HepG2 (cell line): ENCODE measurements at regions not wholly inside any gene's neighbourhood (a gene's known extent, or its start where the extent isn't known, plus 50 kb on each side); places are given as distances from the start of the nearest gene placed in this dataset.

Source experiments
- CBX5 ChIP-seq: sonication (generic); formaldehyde crosslinking; IDR thresholded peaks from 2 replicates; pipeline ENCODE4 v1.4.0; 2020; ENCODE audit warnings: missing genetic modification reagents, borderline replicate concordance
- CENPT ChIP-seq: sonication (generic); formaldehyde crosslinking; IDR thresholded peaks from 2 replicates; pipeline ENCODE4 v1.8.0; 2022; ENCODE audit warnings: low read depth, mild to moderate bottlenecking, moderate library complexity, missing genetic modification reagents
- EP300 ChIP-seq, 3 experiments: sonication (generic) in 1 of 3; formaldehyde crosslinking in 1 of 3; IDR thresholded peaks; 2 replicates each; pipeline versions ENCODE4 v1.5.1 to v1.6.1; 2011 to 2020; ENCODE audit warnings: low read depth in 2 of 3, low read length in 2 of 3, borderline replicate concordance in 1 of 3, improper control_type of control experiment in 1 of 3, mild to moderate bottlenecking in 1 of 3, missing genetic modification reagents in 1 of 3, moderate library complexity in 1 of 3
- KAT7 ChIP-seq: IDR thresholded peaks from 2 replicates; pipeline ENCODE4 v1.6.1; 2018; ENCODE audit warnings: borderline replicate concordance, missing compliant biosample characterization
- KDM4B ChIP-seq: sonication (generic); formaldehyde crosslinking; IDR thresholded peaks from 2 replicates; pipeline ENCODE4 v1.4.0; 2020; ENCODE audit warnings: missing genetic modification reagents
- NR2F6 ChIP-seq, 2 experiments: IDR thresholded peaks; 2 replicates each; pipeline ENCODE4 v1.6.1; 2016; ENCODE audit warnings: antibody characterized with exemption in 1 of 2, mild to moderate bottlenecking in 1 of 2
- PCBP1 ChIP-seq: fragments of 200-400 bp; formaldehyde crosslinking; IDR thresholded peaks from 2 replicates; pipeline ENCODE4 v1.6.1; 2017; ENCODE audit warnings: mild to moderate bottlenecking, low read depth, low read length, borderline replicate concordance
- SMAD9 ChIP-seq: sonication (generic); formaldehyde crosslinking; IDR thresholded peaks from 2 replicates; pipeline ENCODE4 v1.5.1; 2020; ENCODE audit warnings: mild to moderate bottlenecking, missing genetic modification reagents
- THAP11 ChIP-seq: IDR thresholded peaks from 2 replicates; pipeline ENCODE4 v1.6.1; 2016; ENCODE audit warnings: missing biosample characterization, missing genetic modification reagents
- THAP8 ChIP-seq: sonication (generic); formaldehyde crosslinking; IDR thresholded peaks from 2 replicates; pipeline ENCODE4 v1.5.1; 2020; ENCODE audit warnings: missing genetic modification reagents, mild to moderate bottlenecking, borderline replicate concordance
- YY1 ChIP-seq: IDR thresholded peaks from 2 replicates; pipeline ENCODE4 v1.6.1; 2011; ENCODE audit warnings: low read length, low read depth, moderate library complexity, mild to moderate bottlenecking; ENCODE audit not compliant: insufficient read depth, insufficient replicate concordance
- ZKSCAN5 ChIP-seq: sonication (generic); formaldehyde crosslinking; IDR thresholded peaks from 2 replicates; pipeline ENCODE4 v1.5.1; 2020; ENCODE audit warnings: mild to moderate bottlenecking, missing genetic modification reagents
- ZNF337 ChIP-seq: sonication (generic); formaldehyde crosslinking; IDR thresholded peaks from 2 replicates; pipeline ENCODE4 v1.5.1; 2020; ENCODE audit warnings: missing genetic modification reagents, low read depth, mild to moderate bottlenecking, borderline replicate concordance
- ZNF720 ChIP-seq: sonication (generic); formaldehyde crosslinking; IDR thresholded peaks from 2 replicates; pipeline ENCODE4 v1.4.0; 2020; ENCODE audit warnings: missing genetic modification reagents
- ZNF782 ChIP-seq: sonication (generic); formaldehyde crosslinking; IDR thresholded peaks from 2 replicates; pipeline ENCODE4 v1.4.0; 2020; ENCODE audit warnings: missing genetic modification reagents, mild to moderate bottlenecking, borderline replicate concordance
- ZNF850 ChIP-seq: sonication (generic); formaldehyde crosslinking; conservative IDR thresholded peaks from 2 replicates; pipeline ENCODE4 v1.9.0; 2021; ENCODE audit warnings: mild to moderate bottlenecking, missing genetic modification reagents
- TF ChIP-seq, protein P1 (sequence below): sonication (generic); formaldehyde crosslinking; IDR thresholded peaks from 2 replicates; pipeline ENCODE4 v1.4.0; 2020; ENCODE audit warnings: missing genetic modification reagents
- TF ChIP-seq, protein P2 (sequence below): IDR thresholded peaks from 2 replicates; pipeline ENCODE4 v1.6.1; 2016; ENCODE audit warnings: missing compliant biosample characterization, missing genetic modification reagents, borderline replicate concordance
- TF ChIP-seq, protein P3 (sequence below): sonication (generic); formaldehyde crosslinking; IDR thresholded peaks from 2 replicates; pipeline ENCODE4 v1.5.1; 2020; ENCODE audit warnings: missing genetic modification reagents, mild to moderate bottlenecking, borderline replicate concordance
- TF ChIP-seq, protein P4 (sequence below): sonication (generic); formaldehyde crosslinking; IDR thresholded peaks from 2 replicates; pipeline ENCODE4 v1.4.0; 2020; ENCODE audit warnings: mild to moderate bottlenecking, missing genetic modification reagents
- TF ChIP-seq, protein P5 (sequence below): sonication (generic); formaldehyde crosslinking; IDR thresholded peaks from 2 replicates; pipeline ENCODE4 v1.4.0; 2020; ENCODE audit warnings: mild to moderate bottlenecking, missing genetic modification reagents, borderline replicate concordance

- TF ChIP-seq, protein P1, sequence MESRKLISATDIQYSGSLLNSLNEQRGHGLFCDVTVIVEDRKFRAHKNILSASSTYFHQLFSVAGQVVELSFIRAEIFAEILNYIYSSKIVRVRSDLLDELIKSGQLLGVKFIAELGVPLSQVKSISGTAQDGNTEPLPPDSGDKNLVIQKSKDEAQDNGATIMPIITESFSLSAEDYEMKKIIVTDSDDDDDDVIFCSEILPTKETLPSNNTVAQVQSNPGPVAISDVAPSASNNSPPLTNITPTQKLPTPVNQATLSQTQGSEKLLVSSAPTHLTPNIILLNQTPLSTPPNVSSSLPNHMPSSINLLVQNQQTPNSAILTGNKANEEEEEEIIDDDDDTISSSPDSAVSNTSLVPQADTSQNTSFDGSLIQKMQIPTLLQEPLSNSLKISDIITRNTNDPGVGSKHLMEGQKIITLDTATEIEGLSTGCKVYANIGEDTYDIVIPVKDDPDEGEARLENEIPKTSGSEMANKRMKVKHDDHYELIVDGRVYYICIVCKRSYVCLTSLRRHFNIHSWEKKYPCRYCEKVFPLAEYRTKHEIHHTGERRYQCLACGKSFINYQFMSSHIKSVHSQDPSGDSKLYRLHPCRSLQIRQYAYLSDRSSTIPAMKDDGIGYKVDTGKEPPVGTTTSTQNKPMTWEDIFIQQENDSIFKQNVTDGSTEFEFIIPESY (CRISPR knock-in tag): peak; percentile 42; the same call in 1 of the 2 replicates
- TF ChIP-seq ZNF782 (CRISPR knock-in tag) (no peak), EP300 (IDR thresholded peaks at IDR 0.05; ENCODE audit: low read depth in 2 of 2, low read length in 2 of 2) (peak in 1 of 2 experiments; percentile 50; a peak in 2 of 4 replicates), EP300 (CRISPR knock-in tag; IDR thresholded peaks at IDR 0.05; ENCODE audit: borderline replicate concordance) (no peak; the same call in 1 of the 2 replicates), THAP8 (CRISPR knock-in tag) (no peak), YY1 (no peak), KDM4B (CRISPR knock-in tag) (no peak), ZNF720 (CRISPR knock-in tag) (no peak), NR2F6 (IDR thresholded peaks at IDR 0.05) (no peak), NR2F6 (CRISPR knock-in tag; IDR thresholded peaks at IDR 0.05) (no peak), ZKSCAN5 (CRISPR knock-in tag) (no peak), ZNF850 (CRISPR knock-in tag) (no peak), PCBP1 (no peak), SMAD9 (CRISPR knock-in tag) (no peak), THAP11 (CRISPR knock-in tag) (peak; percentile 30; the same call in 1 of the 2 replicates), KAT7 (CRISPR knock-in tag) (no peak), CBX5 (CRISPR knock-in tag) (no peak), CENPT (CRISPR knock-in tag) (no peak), ZNF337 (CRISPR knock-in tag) (no peak)
- TF ChIP-seq, protein P2, sequence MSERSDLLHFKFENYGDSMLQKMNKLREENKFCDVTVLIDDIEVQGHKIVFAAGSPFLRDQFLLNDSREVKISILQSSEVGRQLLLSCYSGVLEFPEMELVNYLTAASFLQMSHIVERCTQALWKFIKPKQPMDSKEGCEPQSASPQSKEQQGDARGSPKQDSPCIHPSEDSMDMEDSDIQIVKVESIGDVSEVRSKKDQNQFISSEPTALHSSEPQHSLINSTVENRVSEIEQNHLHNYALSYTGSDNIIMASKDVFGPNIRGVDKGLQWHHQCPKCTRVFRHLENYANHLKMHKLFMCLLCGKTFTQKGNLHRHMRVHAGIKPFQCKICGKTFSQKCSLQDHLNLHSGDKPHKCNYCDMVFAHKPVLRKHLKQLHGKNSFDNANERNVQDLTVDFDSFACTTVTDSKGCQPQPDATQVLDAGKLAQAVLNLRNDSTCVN (CRISPR knock-in tag): no peak
- TF ChIP-seq, protein P3, sequence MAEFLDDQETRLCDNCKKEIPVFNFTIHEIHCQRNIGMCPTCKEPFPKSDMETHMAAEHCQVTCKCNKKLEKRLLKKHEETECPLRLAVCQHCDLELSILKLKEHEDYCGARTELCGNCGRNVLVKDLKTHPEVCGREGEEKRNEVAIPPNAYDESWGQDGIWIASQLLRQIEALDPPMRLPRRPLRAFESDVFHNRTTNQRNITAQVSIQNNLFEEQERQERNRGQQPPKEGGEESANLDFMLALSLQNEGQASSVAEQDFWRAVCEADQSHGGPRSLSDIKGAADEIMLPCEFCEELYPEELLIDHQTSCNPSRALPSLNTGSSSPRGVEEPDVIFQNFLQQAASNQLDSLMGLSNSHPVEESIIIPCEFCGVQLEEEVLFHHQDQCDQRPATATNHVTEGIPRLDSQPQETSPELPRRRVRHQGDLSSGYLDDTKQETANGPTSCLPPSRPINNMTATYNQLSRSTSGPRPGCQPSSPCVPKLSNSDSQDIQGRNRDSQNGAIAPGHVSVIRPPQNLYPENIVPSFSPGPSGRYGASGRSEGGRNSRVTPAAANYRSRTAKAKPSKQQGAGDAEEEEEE (CRISPR knock-in tag): no peak
- TF ChIP-seq, protein P4, sequence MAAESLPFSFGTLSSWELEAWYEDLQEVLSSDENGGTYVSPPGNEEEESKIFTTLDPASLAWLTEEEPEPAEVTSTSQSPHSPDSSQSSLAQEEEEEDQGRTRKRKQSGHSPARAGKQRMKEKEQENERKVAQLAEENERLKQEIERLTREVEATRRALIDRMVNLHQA (CRISPR knock-in tag): no peak
- TF ChIP-seq, protein P5, sequence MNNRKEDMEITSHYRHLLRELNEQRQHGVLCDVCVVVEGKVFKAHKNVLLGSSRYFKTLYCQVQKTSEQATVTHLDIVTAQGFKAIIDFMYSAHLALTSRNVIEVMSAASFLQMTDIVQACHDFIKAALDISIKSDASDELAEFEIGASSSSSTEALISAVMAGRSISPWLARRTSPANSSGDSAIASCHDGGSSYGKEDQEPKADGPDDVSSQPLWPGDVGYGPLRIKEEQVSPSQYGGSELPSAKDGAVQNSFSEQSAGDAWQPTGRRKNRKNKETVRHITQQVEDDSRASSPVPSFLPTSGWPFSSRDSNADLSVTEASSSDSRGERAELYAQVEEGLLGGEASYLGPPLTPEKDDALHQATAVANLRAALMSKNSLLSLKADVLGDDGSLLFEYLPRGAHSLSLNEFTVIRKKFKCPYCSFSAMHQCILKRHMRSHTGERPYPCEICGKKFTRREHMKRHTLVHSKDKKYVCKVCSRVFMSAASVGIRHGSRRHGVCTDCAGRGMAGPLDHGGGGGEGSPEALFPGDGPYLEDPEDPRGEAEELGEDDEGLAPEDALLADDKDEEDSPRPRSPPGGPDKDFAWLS (CRISPR knock-in tag): no peak
Measured at GRCh38 chr1:4270651-4271337, 370.7 kb upstream of the C1orf174 start (continued).
